Panc1 (cell line): ENCODE measurements at regions not wholly inside any gene's neighbourhood (a gene's known extent, or its start where the extent isn't known, plus 50 kb on each side); places are given as distances from the start of the nearest gene placed in this dataset.
A peak's percentile ranks its signal among the peaks of the same experiment; 100 is the strongest.

Experiments
- ATAC-seq: fragments of 200-7000 bp; cut with Tn5 transposase; 2 replicates; pipeline ENCODE4 v1.9.1; 2020; ENCODE audit warnings: mild to moderate bottlenecking, moderate library complexity
- BruUV-seq: library from RNA; stranded (reverse); fragments of 400-500 nt; replicated peaks from 2 replicates; lab custom pipeline; 2021; lab: Mats Ljungman, UMichigan
- CTCF ChIA-PET: fragments of 300-600 bp; sonication (Branson Sonifier 250); formaldehyde crosslinking; loops from one replicate; lab custom pipeline; 2022; ENCODE audit warnings: antibody characterized with exemption; lab: Charles Lee
- POLR2A ChIA-PET: fragments of 300-600 bp; sonication (Branson Sonifier 250); formaldehyde crosslinking; loops from one replicate; lab custom pipeline; 2022; ENCODE audit warnings: antibody characterized with exemption; lab: Charles Lee
- DNase-seq: peaks from one replicate; pipeline ENCODE4 v3.0.0-alpha.2; 2010; ENCODE audit warnings: low read depth, low spot score
- H3K27ac ChIP-seq: 2 replicates; pipeline ENCODE4 v1.5.1; 2011; ENCODE audit warnings: mild to moderate bottlenecking, low read length, inconsistent platforms
- H3K27me3 ChIP-seq: fragments of 200-500 bp; sonication (Bioruptor generic); 2 replicates; pipeline ENCODE4 v1.6.0; 2014; ENCODE audit warnings: low read length, inconsistent platforms; ENCODE audit not compliant: control insufficient read depth, insufficient read depth
- H3K36me3 ChIP-seq: fragments of 200-500 bp; sonication (Bioruptor generic); 2 replicates; pipeline ENCODE4 v1.5.1; 2014; ENCODE audit warnings: inconsistent platforms, mild to moderate bottlenecking, low read length, moderate library complexity; ENCODE audit not compliant: control insufficient read depth, insufficient read depth
- H3K4me1 ChIP-seq: 2 replicates; pipeline ENCODE4 v1.5.1; 2011; ENCODE audit warnings: inconsistent platforms, mild to moderate bottlenecking, low read length, moderate library complexity; ENCODE audit not compliant: control insufficient read depth, insufficient read depth
- H3K4me3 ChIP-seq, 2 experiments: 2 replicates each; pipeline ENCODE4 v1.5.1; 2011 to 2012; ENCODE audit warnings: low read depth in 2 of 2, low read length in 2 of 2, mild to moderate bottlenecking in 2 of 2, inconsistent platforms in 1 of 2, moderate library complexity in 1 of 2
- H3K9me3 ChIP-seq: fragments of 200-500 bp; sonication (Bioruptor generic); 2 replicates; pipeline ENCODE4 v1.5.1; 2014; ENCODE audit warnings: low read depth, mild to moderate bottlenecking, inconsistent platforms, low read length, moderate library complexity; ENCODE audit not compliant: control insufficient read depth, insufficient read depth
- CTCF ChIP-seq: fragments of 450-650 bp; IDR thresholded peaks from 2 replicates; pipeline ENCODE4 v1.5.1; 2017; ENCODE audit warnings: mild to moderate bottlenecking
- POLR2AphosphoS5 ChIP-seq: IDR thresholded peaks from 2 replicates; pipeline ENCODE4 v1.6.1; 2012; ENCODE audit warnings: mild to moderate bottlenecking, low read depth, low read length, moderate library complexity
- REST ChIP-seq, 2 experiments: IDR thresholded peaks; 2 replicates each; pipeline ENCODE4 v1.6.1; 2011 to 2012; ENCODE audit warnings: low read depth in 2 of 2, control low read depth in 1 of 2, low read length in 1 of 2, mild to moderate bottlenecking in 1 of 2, moderate library complexity in 1 of 2; ENCODE audit not compliant: insufficient read depth in 1 of 2
- SIN3A ChIP-seq: IDR thresholded peaks from 2 replicates; pipeline ENCODE4 v1.6.1; 2012; ENCODE audit warnings: low read depth, mild to moderate bottlenecking, low read length, moderate library complexity, borderline replicate concordance; ENCODE audit not compliant: insufficient read depth
- TCF7L2 ChIP-seq: IDR thresholded peaks from 2 replicates; pipeline ENCODE4 v1.6.1; 2011; ENCODE audit warnings: mild to moderate bottlenecking, low read depth, low read length, inconsistent platforms
- in situ Hi-C: cut with HindIII; loops from 2 replicates; pipeline ENCODE4 v1.10.0; 2016; ENCODE audit warnings: low sequenced_read_pairs, low pct_unique_long_range_greater_than_20kb
- intact Hi-C: fragments of 100-400 bp; cut with micrococcal nuclease; formaldehyde crosslinking; loops from one replicate; pipeline ENCODE4 v1.10.0; 2022; ENCODE audit not compliant: unreplicated experiment

GRCh38 chr18:51666763-51667191 is 469.3 kb upstream of the MEX3C start:
- no peak for ATAC-seq

GRCh38 chr18:51668101-51668500 is 470.6 kb upstream of the MEX3C start:
- no peaks in the 10 kb centered on the region for H3K36me3 ChIP-seq
- in situ Hi-C loops (no loop called here), intact Hi-C loops (loop anchor here (5.0 to 10.0 kb wide), 2 partner anchors 619 to 1007 kb away; no protein-coding TSS in a partner anchor)
- no peak for ATAC-seq
- no peaks in the 10 kb centered on the region for H3K4me1 ChIP-seq
- H3K4me3 ChIP-seq = no peak overlapping the region
- CTCF ChIA-PET = no interaction called here
- BruUV-seq = no TSS peak
- TF ChIP-seq POLR2AphosphoS5 = no peak
- TF ChIP-seq CTCF = peak; percentile 66
- no peak for TF ChIP-seq REST (IDR thresholded peaks at IDR 0.05; ENCODE audit: insufficient read depth in 1 of 2, low read depth in 2 of 2, low read length in 1 of 2)
- TF ChIP-seq SIN3A = no peak
- TF ChIP-seq TCF7L2 = no peak
- no peak overlapping the region for H3K27ac ChIP-seq
- H3K27me3 ChIP-seq = no peaks in the 10 kb centered on the region
- H3K9me3 ChIP-seq = no peaks in the 10 kb centered on the region
- POLR2A ChIA-PET = no interaction called here
- DNase-seq = peak; percentile 15

More at GRCh38 chr18:51666763-51667191, 469.3 kb upstream of the MEX3C start:
- no peak for DNase-seq
- ChIA-PET POLR2A (no interaction called here), CTCF (no interaction called here)
- no peaks in the 10 kb centered on the region for H3K9me3 ChIP-seq
- no peak overlapping the region for H3K4me3 ChIP-seq
- H3K27ac ChIP-seq = no peak overlapping the region
- intact Hi-C loops = loop anchor here (5.0 to 10.0 kb wide), 2 partner anchors 621 to 1008 kb away; no protein-coding TSS in a partner anchor
- H3K36me3 ChIP-seq = no peaks in the 10 kb centered on the region
- TF ChIP-seq POLR2AphosphoS5 (no peak), CTCF (no peak), TCF7L2 (no peak), REST (IDR thresholded peaks at IDR 0.05; ENCODE audit: insufficient read depth in 1 of 2, low read depth in 2 of 2, low read length in 1 of 2) (no peak), SIN3A (no peak)
- BruUV-seq = no TSS peak
- H3K4me1 ChIP-seq = no peaks in the 10 kb centered on the region
- in situ Hi-C loops = no loop called here
- no peaks in the 10 kb centered on the region for H3K27me3 ChIP-seq
